Natural killer cell (primary cell): ENCODE measurements at regions not wholly inside any gene's neighbourhood (a gene's known extent, or its start where the extent isn't known, plus 50 kb on each side); places are given as distances from the start of the nearest gene placed in this dataset.

Experiments used
- ATAC-seq, 3 donors: fragments of 150-1000 bp in 2 of 3; fragments of 200-7000 bp in 1 of 3; cut with Tn5 transposase; 1 replicate in 1 of 3; 2 replicates in 2 of 3; pipeline ENCODE4 v1.10.0; 2021; ENCODE audit warnings: mild to moderate bottlenecking in 2 of 3, moderate library complexity in 2 of 3
- DNase-seq, 2 donors: peaks; one replicate each; pipeline versions ENCODE4 v3.0.0 to v3.0.0-alpha.2; 2013 to 2021; ENCODE audit warnings: mixed read lengths in 1 of 2
- H3K27ac ChIP-seq: one replicate; pipeline ENCODE4 v1.5.1; 2013; ENCODE audit warnings: mild to moderate bottlenecking, low read length
- H3K27me3 ChIP-seq: one replicate; pipeline ENCODE4 v1.6.1; 2013; ENCODE audit warnings: low read length; ENCODE audit not compliant: control insufficient read depth, insufficient read depth
- H3K36me3 ChIP-seq: one replicate; pipeline ENCODE4 v1.6.1; 2013; ENCODE audit warnings: low read length; ENCODE audit not compliant: control insufficient read depth, insufficient read depth
- H3K4me1 ChIP-seq: one replicate; pipeline ENCODE4 v1.6.1; 2013; ENCODE audit warnings: low read length; ENCODE audit not compliant: control insufficient read depth, insufficient read depth
- H3K4me3 ChIP-seq: one replicate; pipeline ENCODE4 v1.5.1; 2013; ENCODE audit warnings: low read length
- H3K9me3 ChIP-seq: one replicate; pipeline ENCODE4 v1.6.1; 2013; ENCODE audit warnings: low read length; ENCODE audit not compliant: control insufficient read depth, insufficient read depth
- H3K27ac Mint-ChIP-seq, 2 donors: one replicate each; pipeline ENCODE4 v1.8.0; 2022; ENCODE audit warnings: mild to moderate bottlenecking in 2 of 2, mixed read lengths in 2 of 2, moderate library complexity in 1 of 2
- H3K27me3 Mint-ChIP-seq, 2 donors: one replicate each; pipeline ENCODE4 v1.8.0; 2022; ENCODE audit warnings: low read depth in 2 of 2, mixed read lengths in 2 of 2
- H3K36me3 Mint-ChIP-seq: one replicate; pipeline ENCODE4 v1.8.0; 2022; ENCODE audit warnings: mixed read lengths
- H3K4me1 Mint-ChIP-seq, 2 donors: one replicate each; pipeline ENCODE4 v1.8.0; 2022; ENCODE audit warnings: mixed read lengths in 2 of 2
- H3K4me3 Mint-ChIP-seq: one replicate; pipeline ENCODE4 v1.8.0; 2022; ENCODE audit warnings: mild to moderate bottlenecking, moderate library complexity, mixed read lengths
- H3K9me3 Mint-ChIP-seq, 2 donors: one replicate each; pipeline ENCODE4 v1.8.0; 2022; ENCODE audit warnings: mixed read lengths in 2 of 2
- CTCF ChIP-seq: fragments of 200-600 bp; IDR thresholded peaks from one replicate; pipeline ENCODE4 v1.8.0; 2022; ENCODE audit warnings: antibody characterized with exemption
- WGBS: methylation state at CpG from one replicate; pipeline ENCODE4 v1.1.7; 2013; ENCODE audit warnings: missing lambda C conversion rate; ENCODE audit not compliant: insufficient coverage; 5-methylcytosine and 5-hydroxymethylcytosine counted together
- intact Hi-C: fragments of 100-400 bp; cut with micrococcal nuclease; formaldehyde crosslinking; loops from one replicate; pipeline ENCODE4 v1.14.2; 2022

- Mint-ChIP-seq H3K36me3 (no peaks in the 10 kb centered on the region), H3K4me3 (no peak overlapping the region), H3K9me3 (no peaks in the 10 kb centered on the region), H3K27ac (no peak overlapping the region), H3K4me1 (peaks cover 0 to 4% of the 10 kb centered on the region in 2 donors), H3K27me3 (peaks cover 0 to 2% of the 10 kb centered on the region in 2 donors)
- H3K9me3 ChIP-seq: no peaks in the 10 kb centered on the region
- intact Hi-C loops: no loop called here
- no peaks in the 10 kb centered on the region for H3K27me3 ChIP-seq
- no peak overlapping the region for H3K4me3 ChIP-seq
- WGBS: 72% methylated on average over 2 of the region's 3 CpGs
- no peak for DNase-seq
- H3K4me1 ChIP-seq: peaks cover 7% of the 10 kb centered on the region
- no peak for ATAC-seq
- TF ChIP-seq CTCF: no peak
- no peak overlapping the region for H3K27ac ChIP-seq
- no peaks in the 10 kb centered on the region for H3K36me3 ChIP-seq
These were observed 205.9 kb upstream of the CASK start for GRCh38 chrX:42129022-42129940.

- H3K27ac Mint-ChIP-seq: no peak overlapping the region
- peaks cover 0 to 4% of the 10 kb centered on the region in 2 donors for H3K4me1 Mint-ChIP-seq
- Histone ChIP-seq H3K4me1 (peaks cover 7% of the 10 kb centered on the region), H3K27me3 (no peaks in the 10 kb centered on the region), H3K27ac (no peak overlapping the region), H3K9me3 (no peaks in the 10 kb centered on the region), H3K4me3 (no peak overlapping the region), H3K36me3 (no peaks in the 10 kb centered on the region)
- no peak for DNase-seq
- no peaks in the 10 kb centered on the region for H3K9me3 Mint-ChIP-seq
- ATAC-seq: no peak
- TF ChIP-seq CTCF: no peak
- peaks cover 0 to 2% of the 10 kb centered on the region in 2 donors for H3K27me3 Mint-ChIP-seq
- no peaks in the 10 kb centered on the region for H3K36me3 Mint-ChIP-seq
- intact Hi-C loops: no loop called here
- H3K4me3 Mint-ChIP-seq: no peak overlapping the region
- WGBS: 39% methylated on average over 4 of the region's 4 CpGs
These were observed 205.2 kb upstream of the CASK start for GRCh38 chrX:42128587-42128986.

GRCh38 chrX:42128020-42128419 is 204.7 kb upstream of the CASK start:
- Mint-ChIP-seq H3K36me3 (no peaks in the 10 kb centered on the region), H3K4me3 (no peak overlapping the region), H3K4me1 (peaks cover 0 to 4% of the 10 kb centered on the region in 2 donors), H3K9me3 (no peaks in the 10 kb centered on the region), H3K27ac (no peak overlapping the region), H3K27me3 (peaks cover 0 to 2% of the 10 kb centered on the region in 2 donors)
- Histone ChIP-seq H3K36me3 (no peaks in the 10 kb centered on the region), H3K9me3 (no peaks in the 10 kb centered on the region), H3K4me3 (no peak overlapping the region), H3K27ac (no peak overlapping the region), H3K4me1 (peaks cover 7% of the 10 kb centered on the region), H3K27me3 (no peaks in the 10 kb centered on the region)
- DNase-seq (peak in 1 of 2 donors; percentile 30), ATAC-seq (no peak)
- no peak for TF ChIP-seq CTCF
- intact Hi-C loops: no loop called here
- no CpG with 5 or more reads among the region's 2 CpGs for WGBS
